ENCODE measurements at regions not wholly inside any gene's neighbourhood (a gene's known extent, or its start where the extent isn't known, plus 50 kb on each side); places are given as distances from the start of the nearest gene placed in this dataset.
A peak's percentile ranks its signal among the peaks of the same experiment; 100 is the strongest.
"Not testable (repeated sequence)": the region's sequence is repeated elsewhere in the genome, so short reads cannot be mapped to it uniquely, and the experiment has no call there.

DNA sequence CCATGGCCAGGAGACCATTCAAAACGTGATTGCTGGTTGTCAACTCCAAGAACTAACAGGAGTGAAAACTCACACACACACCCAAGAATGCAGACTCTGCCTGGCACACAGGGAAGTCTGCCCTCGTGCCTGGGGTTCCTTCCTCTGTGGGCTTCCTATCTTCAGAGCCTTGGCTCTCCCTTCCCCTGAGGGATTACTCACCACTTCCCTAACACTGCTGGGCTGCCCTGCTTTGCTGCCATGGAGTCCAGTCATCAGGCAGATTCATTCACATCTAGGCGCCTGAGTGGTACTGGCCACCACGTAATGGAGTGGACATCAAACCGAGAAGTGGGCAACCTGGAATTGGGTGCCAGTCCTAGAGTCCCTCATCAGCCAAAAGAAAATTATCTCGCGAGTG is 76.4 kb upstream of the PRSS3 start:
- Histone ChIP-seq H3K27me3 (ENCODE audit: low read length) (no peaks in the 10 kb centered on the region), H3K4me2 (ENCODE audit: low read depth, low read length, poor library complexity, severe bottlenecking) (no peak overlapping the region), H2AFZ (ENCODE audit: low read length) (no peak overlapping the region), H3K4me3 (ENCODE audit: low read length) (no peak overlapping the region), H3K27ac (ENCODE audit: low read length) (no peak overlapping the region), H3K79me2 (ENCODE audit: low read length) (no peaks in the 10 kb centered on the region), H3K9me2 (replicated peaks; ENCODE audit: insufficient read depth, low read length) (no peaks in the 10 kb centered on the region), H3K9ac (ENCODE audit: low read length) (no peak overlapping the region), H4K20me1 (ENCODE audit: insufficient read depth, low read depth, low read length) (no peaks in the 10 kb centered on the region), H3K9me3 (ENCODE audit: low read length) (no peaks in the 10 kb centered on the region), H3K4me1 (ENCODE audit: low read length) (peaks cover 7% of the 10 kb centered on the region; the same call in 1 of the 2 replicates), H3K36me3 (ENCODE audit: insufficient read depth, low read length) (no peaks in the 10 kb centered on the region)
- DNase-seq = no peak

DNA sequence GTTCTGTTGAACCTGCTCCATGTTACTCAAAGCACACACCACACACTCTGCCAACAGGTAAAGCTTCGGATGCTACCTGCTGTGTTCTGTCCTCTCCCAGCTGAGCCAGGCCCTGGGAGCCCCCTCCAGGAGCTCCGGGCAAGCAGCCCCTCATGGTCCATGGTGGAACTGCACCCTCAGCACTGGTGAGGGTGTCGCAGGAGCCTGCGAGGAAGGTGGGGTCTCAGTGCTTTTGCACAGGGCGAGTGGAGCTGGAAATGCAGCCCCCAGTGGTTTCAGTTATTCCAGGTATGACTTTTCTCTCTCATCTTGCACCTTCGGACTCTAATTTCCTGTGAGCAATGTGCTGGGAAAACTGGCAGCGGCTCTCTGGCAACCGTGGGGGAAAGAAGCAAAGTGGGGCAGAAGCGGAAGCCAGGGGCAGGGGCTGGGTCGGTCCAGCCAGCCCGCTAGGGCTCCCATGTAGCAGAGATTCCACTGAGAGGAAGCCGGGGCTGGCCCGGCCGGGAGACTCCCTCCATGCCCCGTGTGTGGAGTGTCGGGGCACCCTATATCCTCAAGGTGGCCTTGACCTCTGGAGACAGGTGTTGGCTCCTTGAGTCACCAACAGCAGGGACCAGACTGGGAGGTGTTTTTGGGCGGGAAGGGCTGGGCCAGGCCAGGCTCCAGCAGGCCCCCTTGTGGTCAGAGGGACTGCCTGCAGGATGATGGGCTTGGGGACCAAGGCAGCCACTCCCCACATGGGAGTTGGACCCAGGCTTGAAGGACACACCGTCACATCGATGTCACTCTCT is 75.6 kb upstream of the PRSS3 start:
- Histone ChIP-seq H3K36me3 (ENCODE audit: insufficient read depth, low read length) (no peaks in the 10 kb centered on the region), H3K4me2 (ENCODE audit: low read depth, low read length, poor library complexity, severe bottlenecking) (no peak overlapping the region), H4K20me1 (ENCODE audit: insufficient read depth, low read depth, low read length) (no peaks in the 10 kb centered on the region), H2AFZ (ENCODE audit: low read length) (no peak overlapping the region), H3K4me3 (ENCODE audit: low read length) (no peak overlapping the region), H3K27ac (ENCODE audit: low read length) (no peak overlapping the region), H3K9ac (ENCODE audit: low read length) (no peak overlapping the region), H3K9me2 (replicated peaks; ENCODE audit: insufficient read depth, low read length) (no peaks in the 10 kb centered on the region), H3K9me3 (ENCODE audit: low read length) (peaks cover 3% of the 10 kb centered on the region; the same call in 1 of the 2 replicates), H3K79me2 (ENCODE audit: low read length) (no peaks in the 10 kb centered on the region), H3K27me3 (ENCODE audit: low read length) (no peaks in the 10 kb centered on the region), H3K4me1 (ENCODE audit: low read length) (peaks cover 7% of the 10 kb centered on the region; the same call in 1 of the 2 replicates)
- peak; percentile 77 for DNase-seq

DNA sequence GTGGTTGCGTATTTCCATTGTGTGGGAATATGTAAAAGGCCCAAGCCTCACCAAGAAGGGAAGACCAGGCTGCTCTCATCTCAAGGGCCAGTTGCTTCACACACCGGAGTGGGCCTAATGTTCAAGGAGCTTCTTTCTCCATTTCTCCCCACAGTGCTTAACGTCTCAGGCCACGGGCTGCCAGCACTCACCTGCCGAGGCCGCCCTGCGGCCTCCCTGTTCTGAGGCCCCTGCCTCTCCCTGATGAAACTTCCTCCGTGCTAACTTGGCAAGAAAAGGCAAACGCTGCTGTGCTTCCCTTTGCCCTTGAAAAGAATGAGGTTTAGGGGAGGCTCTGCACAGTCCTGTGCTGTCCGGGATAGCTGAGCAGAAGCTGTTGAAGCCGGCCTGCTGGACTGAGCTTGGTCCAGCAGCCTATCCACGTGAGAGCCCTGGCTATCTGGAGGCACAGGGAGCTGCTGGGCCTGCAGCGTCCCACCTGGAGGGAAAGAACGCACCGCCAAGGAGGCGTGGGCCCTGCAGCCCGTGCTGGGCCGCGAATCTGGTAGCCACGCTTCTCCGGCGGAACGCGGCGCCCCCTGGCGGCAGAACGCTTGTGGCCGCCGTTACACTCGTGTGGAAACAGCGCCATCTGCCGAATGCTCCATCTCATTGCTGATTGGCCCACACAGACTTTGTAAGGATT is 73.5 kb upstream of the PRSS3 start:
- H2AFZ ChIP-seq (ENCODE audit: low read length) = peak overlapping the region; percentile 49; the same call in 1 of the 2 replicates
- H3K4me1 ChIP-seq (ENCODE audit: low read length) = peaks cover 7% of the 10 kb centered on the region; the same call in 1 of the 2 replicates
- no peak overlapping the region for H3K4me2 ChIP-seq (ENCODE audit: low read depth, low read length, poor library complexity, severe bottlenecking)
- no peaks in the 10 kb centered on the region for H3K79me2 ChIP-seq (ENCODE audit: low read length)
- peak; percentile 93 for DNase-seq
- no peaks in the 10 kb centered on the region for H3K9me2 ChIP-seq (replicated peaks; ENCODE audit: insufficient read depth, low read length)
- H3K27me3 ChIP-seq (ENCODE audit: low read length) = no peaks in the 10 kb centered on the region
- no peaks in the 10 kb centered on the region for H3K36me3 ChIP-seq (ENCODE audit: insufficient read depth, low read length)
- H3K4me3 ChIP-seq (ENCODE audit: low read length) = no peak overlapping the region
- H3K9me3 ChIP-seq (ENCODE audit: low read length) = peaks cover 3% of the 10 kb centered on the region; the same call in 1 of the 2 replicates
- H3K27ac ChIP-seq (ENCODE audit: low read length) = no peak overlapping the region
- no peak overlapping the region for H3K9ac ChIP-seq (ENCODE audit: low read length)
- H4K20me1 ChIP-seq (ENCODE audit: insufficient read depth, low read depth, low read length) = no peaks in the 10 kb centered on the region

DNA sequence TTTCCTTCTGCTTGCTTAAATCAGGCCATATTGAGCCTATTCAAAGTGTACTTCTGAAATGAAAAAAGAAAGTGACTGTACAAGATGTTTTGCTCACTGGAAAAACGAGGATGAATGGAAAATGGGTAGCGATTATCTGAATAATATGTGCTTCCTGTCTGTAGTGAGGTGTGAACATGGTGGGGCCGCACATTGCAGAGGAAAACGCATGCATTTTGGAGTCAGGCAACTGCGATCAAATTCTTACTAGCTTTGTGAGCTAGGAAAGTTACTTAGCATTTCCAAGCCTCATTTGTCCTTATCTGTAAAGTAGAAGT is 73.0 kb upstream of the PRSS3 start:
- peaks cover 3% of the 10 kb centered on the region; the same call in 1 of the 2 replicates for H3K9me3 ChIP-seq (ENCODE audit: low read length)
- no peaks in the 10 kb centered on the region for H3K27me3 ChIP-seq (ENCODE audit: low read length)
- no peaks in the 10 kb centered on the region for H3K9me2 ChIP-seq (replicated peaks; ENCODE audit: insufficient read depth, low read length)
- no peak overlapping the region for H3K4me3 ChIP-seq (ENCODE audit: low read length)
- H2AFZ ChIP-seq (ENCODE audit: low read length) = no peak overlapping the region
- no peak for DNase-seq
- peaks cover 7% of the 10 kb centered on the region; the same call in 1 of the 2 replicates for H3K4me1 ChIP-seq (ENCODE audit: low read length)
- H3K9ac ChIP-seq (ENCODE audit: low read length) = no peak overlapping the region
- H3K79me2 ChIP-seq (ENCODE audit: low read length) = no peaks in the 10 kb centered on the region
- no peaks in the 10 kb centered on the region for H3K36me3 ChIP-seq (ENCODE audit: insufficient read depth, low read length)
- H3K27ac ChIP-seq (ENCODE audit: low read length) = no peak overlapping the region
- no peaks in the 10 kb centered on the region for H4K20me1 ChIP-seq (ENCODE audit: insufficient read depth, low read depth, low read length)
- no peak overlapping the region for H3K4me2 ChIP-seq (ENCODE audit: low read depth, low read length, poor library complexity, severe bottlenecking)

DNA sequence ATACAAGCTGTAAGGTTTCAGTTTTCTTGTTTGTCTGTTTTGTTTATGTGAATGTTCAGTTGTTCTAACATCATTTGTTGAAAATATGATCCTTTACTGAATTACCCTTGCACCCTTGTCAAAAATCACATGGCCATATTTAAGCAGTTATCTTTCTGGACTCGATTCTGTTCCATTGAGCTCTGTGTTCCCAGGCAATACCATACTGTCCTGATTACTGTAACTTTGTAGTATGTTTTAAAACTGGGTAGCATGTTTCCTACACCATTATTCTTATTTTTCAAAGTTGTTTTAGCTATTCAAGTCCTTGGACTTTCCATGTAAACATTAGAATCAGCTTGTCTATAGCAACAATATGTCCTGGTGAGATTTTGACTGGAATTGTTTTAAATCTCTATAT is 66.7 kb upstream of the PRSS3 start:
- no peaks in the 10 kb centered on the region for H3K4me1 ChIP-seq (ENCODE audit: low read length)
- peaks cover 3% of the 10 kb centered on the region; the same call in 1 of the 2 replicates for H3K9me3 ChIP-seq (ENCODE audit: low read length)
- no peaks in the 10 kb centered on the region for H3K36me3 ChIP-seq (ENCODE audit: insufficient read depth, low read length)
- no peak overlapping the region for H3K4me3 ChIP-seq (ENCODE audit: low read length)
- H3K9ac ChIP-seq (ENCODE audit: low read length) = no peak overlapping the region
- no peak overlapping the region for H2AFZ ChIP-seq (ENCODE audit: low read length)
- DNase-seq = no peak
- no peaks in the 10 kb centered on the region for H3K79me2 ChIP-seq (ENCODE audit: low read length)
- no peaks in the 10 kb centered on the region for H3K9me2 ChIP-seq (replicated peaks; ENCODE audit: insufficient read depth, low read length)
- no peaks in the 10 kb centered on the region for H3K27me3 ChIP-seq (ENCODE audit: low read length)
- H3K4me2 ChIP-seq (ENCODE audit: low read depth, low read length, poor library complexity, severe bottlenecking) = no peak overlapping the region
- H4K20me1 ChIP-seq (ENCODE audit: insufficient read depth, low read depth, low read length) = no peaks in the 10 kb centered on the region
- H3K27ac ChIP-seq (ENCODE audit: low read length) = no peak overlapping the region

DNA sequence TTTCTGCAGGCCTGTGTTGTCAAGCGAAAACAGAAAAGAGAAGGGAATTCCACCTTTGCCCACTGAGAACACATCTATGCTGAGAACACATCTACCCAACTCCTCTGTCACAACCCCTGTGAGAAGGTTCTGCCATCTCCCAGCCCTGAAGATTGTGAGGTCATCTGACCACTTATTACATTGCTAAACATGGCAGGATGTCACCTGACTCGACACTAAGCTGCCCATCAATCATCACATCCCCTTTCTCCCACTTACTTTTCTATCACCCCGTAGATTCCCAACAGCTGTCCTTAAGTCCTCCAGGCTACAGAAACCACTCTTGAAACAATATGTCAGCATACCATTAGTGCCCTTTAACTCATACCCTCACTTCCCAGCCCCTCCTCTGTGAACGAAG is 64.2 kb upstream of the PRSS3 start:
- Histone ChIP-seq H3K4me2 (ENCODE audit: low read depth, low read length, poor library complexity, severe bottlenecking) (no peak overlapping the region), H2AFZ (ENCODE audit: low read length) (no peak overlapping the region), H3K79me2 (ENCODE audit: low read length) (no peaks in the 10 kb centered on the region), H3K4me1 (ENCODE audit: low read length) (no peaks in the 10 kb centered on the region), H4K20me1 (ENCODE audit: insufficient read depth, low read depth, low read length) (no peaks in the 10 kb centered on the region), H3K27ac (ENCODE audit: low read length) (no peak overlapping the region), H3K27me3 (ENCODE audit: low read length) (no peaks in the 10 kb centered on the region), H3K4me3 (ENCODE audit: low read length) (no peak overlapping the region), H3K9ac (ENCODE audit: low read length) (no peak overlapping the region), H3K36me3 (ENCODE audit: insufficient read depth, low read length) (no peaks in the 10 kb centered on the region), H3K9me3 (ENCODE audit: low read length) (no peaks in the 10 kb centered on the region), H3K9me2 (replicated peaks; ENCODE audit: insufficient read depth, low read length) (no peaks in the 10 kb centered on the region)
- no peak for DNase-seq

DNA sequence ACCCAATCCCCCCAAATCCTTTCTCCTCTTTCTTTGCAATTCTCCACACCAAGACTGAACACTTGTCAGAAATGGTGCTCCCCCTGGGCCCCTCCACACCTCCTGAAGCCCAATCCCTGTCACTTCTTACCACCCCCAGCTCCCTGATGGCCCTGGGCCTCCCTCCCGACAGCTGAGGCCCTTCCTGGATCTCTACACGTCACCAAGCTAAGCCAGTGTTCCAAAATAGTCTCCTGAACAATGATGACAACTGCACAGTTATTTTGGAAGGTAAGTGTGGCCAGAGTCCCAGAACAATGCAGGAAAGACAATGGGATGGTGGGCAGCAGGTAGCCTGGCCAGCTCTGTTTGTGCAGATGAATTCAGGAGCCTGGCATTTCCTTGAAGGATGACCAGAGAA is 63.7 kb upstream of the PRSS3 start:
- Histone ChIP-seq H3K4me3 (ENCODE audit: low read length) (no peak overlapping the region), H3K9me2 (replicated peaks; ENCODE audit: insufficient read depth, low read length) (no peaks in the 10 kb centered on the region), H3K9me3 (ENCODE audit: low read length) (no peaks in the 10 kb centered on the region), H4K20me1 (ENCODE audit: insufficient read depth, low read depth, low read length) (no peaks in the 10 kb centered on the region), H3K4me2 (ENCODE audit: low read depth, low read length, poor library complexity, severe bottlenecking) (no peak overlapping the region), H3K27ac (ENCODE audit: low read length) (no peak overlapping the region), H3K9ac (ENCODE audit: low read length) (no peak overlapping the region), H3K79me2 (ENCODE audit: low read length) (no peaks in the 10 kb centered on the region), H3K4me1 (ENCODE audit: low read length) (no peaks in the 10 kb centered on the region), H3K36me3 (ENCODE audit: insufficient read depth, low read length) (no peaks in the 10 kb centered on the region), H2AFZ (ENCODE audit: low read length) (no peak overlapping the region), H3K27me3 (ENCODE audit: low read length) (no peaks in the 10 kb centered on the region)
- no peak for DNase-seq

DNA sequence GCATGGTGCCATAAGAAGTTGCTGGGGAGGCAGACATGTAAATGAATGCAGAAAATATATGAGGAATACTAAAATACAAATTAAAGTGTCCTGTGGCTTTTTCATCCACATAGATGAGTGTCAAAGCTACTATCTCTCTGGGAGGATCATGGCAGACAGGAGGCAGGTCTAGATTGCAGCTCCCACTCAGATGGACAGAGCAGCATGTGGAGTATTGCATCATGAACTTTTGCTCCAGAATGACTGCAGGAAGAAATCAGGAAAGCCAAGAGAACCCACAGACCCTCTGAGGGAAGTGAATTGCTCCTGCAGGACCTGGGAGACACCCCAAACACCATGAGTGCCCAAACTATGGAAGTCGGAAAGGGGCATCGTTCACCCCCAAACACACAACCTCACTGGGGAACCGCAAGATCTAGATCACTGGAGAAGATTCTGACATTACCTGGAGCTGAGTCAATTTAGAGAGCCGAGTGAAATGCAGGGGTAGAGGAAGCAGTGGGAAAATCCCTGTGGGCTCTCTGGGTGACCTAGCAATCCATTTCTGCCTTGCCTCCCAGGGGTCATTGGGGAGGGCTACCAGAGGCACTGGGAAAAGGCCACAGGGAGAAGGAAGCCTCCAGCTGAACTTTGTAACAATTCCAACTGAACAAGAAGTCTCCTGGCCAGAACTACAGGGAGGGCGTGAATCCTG is 61.0 kb upstream of the PRSS3 start:
- H3K9ac ChIP-seq (ENCODE audit: low read length); H3K4me2 ChIP-seq (ENCODE audit: low read depth, low read length, poor library complexity, severe bottlenecking); H3K9me2 ChIP-seq (replicated peaks; ENCODE audit: insufficient read depth, low read length); H3K4me3 ChIP-seq (ENCODE audit: low read length); H4K20me1 ChIP-seq (ENCODE audit: insufficient read depth, low read depth, low read length); H3K4me1 ChIP-seq (ENCODE audit: low read length); H3K27ac ChIP-seq (ENCODE audit: low read length); H3K9me3 ChIP-seq (ENCODE audit: low read length); H3K27me3 ChIP-seq (ENCODE audit: low read length); H2AFZ ChIP-seq (ENCODE audit: low read length); H3K79me2 ChIP-seq (ENCODE audit: low read length); H3K36me3 ChIP-seq (ENCODE audit: insufficient read depth, low read length): not testable (repeated sequence)
- peak; percentile 6 for DNase-seq
